ENCODE measurements at regions not wholly inside any gene's neighbourhood (a gene's known extent, or its start where the extent isn't known, plus 50 kb on each side); places are given as distances from the start of the nearest gene placed in this dataset.

- H3K27ac ChIP-seq (ENCODE audit: low read depth, low read length), result no peak overlapping the region
- peaks cover 0 to 8% (median 0%) of the 10 kb centered on the region in 3 donors for H3K27me3 ChIP-seq (ENCODE audit: control insufficient read depth in 3 of 3, insufficient read depth in 3 of 3, low read length in 3 of 3)
- no peaks in the 10 kb centered on the region for H3K9me3 ChIP-seq (ENCODE audit: control insufficient read depth in 3 of 3, low read length in 3 of 3)
- no peaks in the 10 kb centered on the region for H3K4me1 ChIP-seq (ENCODE audit: control insufficient read depth in 3 of 3, insufficient read depth in 3 of 3, low read length in 3 of 3)
- no peak overlapping the region for H3K9ac ChIP-seq (ENCODE audit: low read depth in 1 of 3, low read length in 3 of 3)
- H3K36me3 ChIP-seq (ENCODE audit: control insufficient read depth in 3 of 3, insufficient read depth in 3 of 3, low read length in 3 of 3), result no peaks in the 10 kb centered on the region
- no peak overlapping the region for H3K4me3 ChIP-seq (ENCODE audit: low read length in 3 of 3)
Observed at GRCh38 chr9:95585824-95586223, 69.1 kb upstream of the PTCH1 start.

- Histone ChIP-seq H3K4me1 (ENCODE audit: control insufficient read depth in 3 of 3, insufficient read depth in 3 of 3, low read length in 3 of 3) (no peaks in the 10 kb centered on the region), H3K4me3 (ENCODE audit: low read length in 3 of 3) (no peak overlapping the region), H3K9ac (ENCODE audit: low read depth in 1 of 3, low read length in 3 of 3) (no peak overlapping the region), H3K27ac (ENCODE audit: low read depth, low read length) (no peak overlapping the region), H3K9me3 (ENCODE audit: control insufficient read depth in 3 of 3, low read length in 3 of 3) (no peaks in the 10 kb centered on the region), H3K27me3 (ENCODE audit: control insufficient read depth in 3 of 3, insufficient read depth in 3 of 3, low read length in 3 of 3) (peaks cover 0 to under 1% (median 0%) of the 10 kb centered on the region in 3 donors), H3K36me3 (ENCODE audit: control insufficient read depth in 3 of 3, insufficient read depth in 3 of 3, low read length in 3 of 3) (no peaks in the 10 kb centered on the region)
Observed at GRCh38 chr9:95584176-95584575, 67.4 kb upstream of the PTCH1 start.

- Histone ChIP-seq H3K27ac (ENCODE audit: low read depth, low read length) (no peak overlapping the region), H3K36me3 (ENCODE audit: control insufficient read depth in 3 of 3, insufficient read depth in 3 of 3, low read length in 3 of 3) (no peaks in the 10 kb centered on the region), H3K4me3 (ENCODE audit: low read length in 3 of 3) (no peak overlapping the region), H3K9me3 (ENCODE audit: control insufficient read depth in 3 of 3, low read length in 3 of 3) (no peaks in the 10 kb centered on the region), H3K27me3 (ENCODE audit: control insufficient read depth in 3 of 3, insufficient read depth in 3 of 3, low read length in 3 of 3) (peaks cover 0 to 3% (median 0%) of the 10 kb centered on the region in 3 donors), H3K9ac (ENCODE audit: low read depth in 1 of 3, low read length in 3 of 3) (no peak overlapping the region), H3K4me1 (ENCODE audit: control insufficient read depth in 3 of 3, insufficient read depth in 3 of 3, low read length in 3 of 3) (no peaks in the 10 kb centered on the region)
Observed at GRCh38 chr9:95581900-95582299, 65.1 kb upstream of the PTCH1 start.

GRCh38 chr9:95580812-95581761 is 64.3 kb upstream of the PTCH1 start:
- no peaks in the 10 kb centered on the region for H3K9me3 ChIP-seq (ENCODE audit: control insufficient read depth in 3 of 3, low read length in 3 of 3)
- H3K4me3 ChIP-seq (ENCODE audit: low read length in 3 of 3), result no peak overlapping the region
- H3K9ac ChIP-seq (ENCODE audit: low read depth in 1 of 3, low read length in 3 of 3), result no peak overlapping the region
- no peaks in the 10 kb centered on the region for H3K4me1 ChIP-seq (ENCODE audit: control insufficient read depth in 3 of 3, insufficient read depth in 3 of 3, low read length in 3 of 3)
- no peak overlapping the region for H3K27ac ChIP-seq (ENCODE audit: low read depth, low read length)
- peaks cover 0 to 6% (median 3%) of the 10 kb centered on the region in 3 donors for H3K27me3 ChIP-seq (ENCODE audit: control insufficient read depth in 3 of 3, insufficient read depth in 3 of 3, low read length in 3 of 3)
- H3K36me3 ChIP-seq (ENCODE audit: control insufficient read depth in 3 of 3, insufficient read depth in 3 of 3, low read length in 3 of 3), result no peaks in the 10 kb centered on the region

- no peak overlapping the region for H3K9ac ChIP-seq (ENCODE audit: low read depth in 1 of 3, low read length in 3 of 3)
- no peaks in the 10 kb centered on the region for H3K9me3 ChIP-seq (ENCODE audit: control insufficient read depth in 3 of 3, low read length in 3 of 3)
- peaks cover 19 to 42% (median 27%) of the 10 kb centered on the region in 3 donors for H3K27me3 ChIP-seq (ENCODE audit: control insufficient read depth in 3 of 3, insufficient read depth in 3 of 3, low read length in 3 of 3)
- no peak overlapping the region for H3K27ac ChIP-seq (ENCODE audit: low read depth, low read length)
- peaks cover 0 to 4% (median 0%) of the 10 kb centered on the region in 3 donors for H3K4me1 ChIP-seq (ENCODE audit: control insufficient read depth in 3 of 3, insufficient read depth in 3 of 3, low read length in 3 of 3)
- no peaks in the 10 kb centered on the region for H3K36me3 ChIP-seq (ENCODE audit: control insufficient read depth in 3 of 3, insufficient read depth in 3 of 3, low read length in 3 of 3)
- no peak overlapping the region for H3K4me3 ChIP-seq (ENCODE audit: low read length in 3 of 3)
Observed at GRCh38 chr9:95574866-95575553, 58.2 kb upstream of the PTCH1 start.

- peaks cover 0 to 4% (median 0%) of the 10 kb centered on the region in 3 donors for H3K4me1 ChIP-seq (ENCODE audit: control insufficient read depth in 3 of 3, insufficient read depth in 3 of 3, low read length in 3 of 3)
- H3K36me3 ChIP-seq (ENCODE audit: control insufficient read depth in 3 of 3, insufficient read depth in 3 of 3, low read length in 3 of 3), result no peaks in the 10 kb centered on the region
- H3K27me3 ChIP-seq (ENCODE audit: control insufficient read depth in 3 of 3, insufficient read depth in 3 of 3, low read length in 3 of 3), result peaks cover 22 to 48% (median 34%) of the 10 kb centered on the region in 3 donors
- H3K27ac ChIP-seq (ENCODE audit: low read depth, low read length), result no peak overlapping the region
- H3K9me3 ChIP-seq (ENCODE audit: control insufficient read depth in 3 of 3, low read length in 3 of 3), result no peaks in the 10 kb centered on the region
- H3K4me3 ChIP-seq (ENCODE audit: low read length in 3 of 3), result no peak overlapping the region
- H3K9ac ChIP-seq (ENCODE audit: low read depth in 1 of 3, low read length in 3 of 3), result no peak overlapping the region
Observed at GRCh38 chr9:95574176-95574575, 57.4 kb upstream of the PTCH1 start.

GRCh38 chr9:95573463-95573862 is 56.7 kb upstream of the PTCH1 start:
- Histone ChIP-seq H3K4me1 (ENCODE audit: control insufficient read depth in 3 of 3, insufficient read depth in 3 of 3, low read length in 3 of 3) (peaks cover 0 to 4% (median 0%) of the 10 kb centered on the region in 3 donors), H3K4me3 (ENCODE audit: low read length in 3 of 3) (no peak overlapping the region), H3K9me3 (ENCODE audit: control insufficient read depth in 3 of 3, low read length in 3 of 3) (no peaks in the 10 kb centered on the region), H3K27me3 (ENCODE audit: control insufficient read depth in 3 of 3, insufficient read depth in 3 of 3, low read length in 3 of 3) (peaks cover 28 to 54% (median 40%) of the 10 kb centered on the region in 3 donors), H3K27ac (ENCODE audit: low read depth, low read length) (no peak overlapping the region), H3K36me3 (ENCODE audit: control insufficient read depth in 3 of 3, insufficient read depth in 3 of 3, low read length in 3 of 3) (no peaks in the 10 kb centered on the region), H3K9ac (ENCODE audit: low read depth in 1 of 3, low read length in 3 of 3) (no peak overlapping the region)

GRCh38 chr9:95572381-95573151 is 55.8 kb upstream of the PTCH1 start:
- H3K27me3 ChIP-seq (ENCODE audit: control insufficient read depth in 3 of 3, insufficient read depth in 3 of 3, low read length in 3 of 3), result peaks cover 37 to 63% (median 45%) of the 10 kb centered on the region in 3 donors
- no peak overlapping the region for H3K27ac ChIP-seq (ENCODE audit: low read depth, low read length)
- H3K9me3 ChIP-seq (ENCODE audit: control insufficient read depth in 3 of 3, low read length in 3 of 3), result no peaks in the 10 kb centered on the region
- peaks cover 0 to 4% (median 0%) of the 10 kb centered on the region in 3 donors for H3K4me1 ChIP-seq (ENCODE audit: control insufficient read depth in 3 of 3, insufficient read depth in 3 of 3, low read length in 3 of 3)
- H3K36me3 ChIP-seq (ENCODE audit: control insufficient read depth in 3 of 3, insufficient read depth in 3 of 3, low read length in 3 of 3), result no peaks in the 10 kb centered on the region
- H3K4me3 ChIP-seq (ENCODE audit: low read length in 3 of 3), result no peak overlapping the region
- no peak overlapping the region for H3K9ac ChIP-seq (ENCODE audit: low read depth in 1 of 3, low read length in 3 of 3)

- H3K4me3 ChIP-seq (ENCODE audit: low read length in 3 of 3), result no peak overlapping the region
- peaks cover 41 to 62% (median 42%) of the 10 kb centered on the region in 3 donors for H3K27me3 ChIP-seq (ENCODE audit: control insufficient read depth in 3 of 3, insufficient read depth in 3 of 3, low read length in 3 of 3)
- H3K9ac ChIP-seq (ENCODE audit: low read depth in 1 of 3, low read length in 3 of 3), result no peak overlapping the region
- peaks cover 0 to 4% (median 0%) of the 10 kb centered on the region in 3 donors for H3K4me1 ChIP-seq (ENCODE audit: control insufficient read depth in 3 of 3, insufficient read depth in 3 of 3, low read length in 3 of 3)
- no peaks in the 10 kb centered on the region for H3K36me3 ChIP-seq (ENCODE audit: control insufficient read depth in 3 of 3, insufficient read depth in 3 of 3, low read length in 3 of 3)
- H3K9me3 ChIP-seq (ENCODE audit: control insufficient read depth in 3 of 3, low read length in 3 of 3), result no peaks in the 10 kb centered on the region
- H3K27ac ChIP-seq (ENCODE audit: low read depth, low read length), result no peak overlapping the region
Observed at GRCh38 chr9:95570646-95571045, 53.9 kb upstream of the PTCH1 start.
